GM18858 (cell line): ENCODE measurements at regions not wholly inside any gene's neighbourhood (a gene's known extent, or its start where the extent isn't known, plus 50 kb on each side); places are given as distances from the start of the nearest gene placed in this dataset.
"Not testable (repeated sequence)": the region's sequence is repeated elsewhere in the genome, so short reads cannot be mapped to it uniquely, and the experiment has no call there.

Experiments
- ATAC-seq: cut with Tn5 transposase; IDR thresholded peaks from one replicate; pipeline ENCODE4 v1.9.1; 2021; ENCODE audit not compliant: unreplicated experiment

DNA sequence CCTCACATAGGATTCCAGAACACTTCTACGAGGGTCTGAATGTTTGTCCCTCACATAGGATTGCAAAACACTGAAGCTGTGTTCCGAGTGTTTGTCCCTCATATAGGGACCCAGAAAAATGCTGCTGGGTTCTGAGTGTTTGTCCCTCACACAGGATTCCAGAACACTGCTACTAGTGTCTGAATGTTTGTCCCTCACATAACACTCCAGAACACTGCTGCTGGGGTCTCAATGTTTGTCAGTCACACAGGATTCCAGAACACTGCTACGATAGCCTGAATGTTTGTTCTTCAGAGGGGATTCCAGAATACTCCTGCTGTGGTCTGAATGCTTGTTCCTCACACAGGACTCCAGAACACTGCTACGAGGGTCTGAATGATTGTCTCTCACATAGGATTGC lies 218.7 kb downstream of the FOXD4L6 start:
- ATAC-seq, result no peak

DNA sequence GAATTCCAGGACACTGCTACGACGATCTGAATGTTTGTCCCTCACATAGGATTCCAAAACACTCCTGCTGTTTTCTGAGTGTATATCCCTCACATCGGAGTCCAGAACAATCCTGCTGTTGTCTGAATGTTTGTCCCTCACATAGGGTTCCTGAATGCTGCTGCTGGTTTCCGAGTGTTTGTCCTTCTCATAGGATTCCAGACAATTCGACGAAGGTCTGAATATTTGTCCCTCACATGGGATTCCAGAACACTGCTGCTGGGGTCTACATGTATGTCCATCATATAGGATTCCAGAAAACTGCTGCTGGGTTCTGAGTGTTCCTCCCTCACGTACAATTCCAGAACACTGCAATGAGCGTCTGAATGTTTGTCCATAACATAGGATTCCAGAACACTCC lies 219.4 kb downstream of the FOXD4L6 start:
- not testable (repeated sequence) for ATAC-seq

DNA sequence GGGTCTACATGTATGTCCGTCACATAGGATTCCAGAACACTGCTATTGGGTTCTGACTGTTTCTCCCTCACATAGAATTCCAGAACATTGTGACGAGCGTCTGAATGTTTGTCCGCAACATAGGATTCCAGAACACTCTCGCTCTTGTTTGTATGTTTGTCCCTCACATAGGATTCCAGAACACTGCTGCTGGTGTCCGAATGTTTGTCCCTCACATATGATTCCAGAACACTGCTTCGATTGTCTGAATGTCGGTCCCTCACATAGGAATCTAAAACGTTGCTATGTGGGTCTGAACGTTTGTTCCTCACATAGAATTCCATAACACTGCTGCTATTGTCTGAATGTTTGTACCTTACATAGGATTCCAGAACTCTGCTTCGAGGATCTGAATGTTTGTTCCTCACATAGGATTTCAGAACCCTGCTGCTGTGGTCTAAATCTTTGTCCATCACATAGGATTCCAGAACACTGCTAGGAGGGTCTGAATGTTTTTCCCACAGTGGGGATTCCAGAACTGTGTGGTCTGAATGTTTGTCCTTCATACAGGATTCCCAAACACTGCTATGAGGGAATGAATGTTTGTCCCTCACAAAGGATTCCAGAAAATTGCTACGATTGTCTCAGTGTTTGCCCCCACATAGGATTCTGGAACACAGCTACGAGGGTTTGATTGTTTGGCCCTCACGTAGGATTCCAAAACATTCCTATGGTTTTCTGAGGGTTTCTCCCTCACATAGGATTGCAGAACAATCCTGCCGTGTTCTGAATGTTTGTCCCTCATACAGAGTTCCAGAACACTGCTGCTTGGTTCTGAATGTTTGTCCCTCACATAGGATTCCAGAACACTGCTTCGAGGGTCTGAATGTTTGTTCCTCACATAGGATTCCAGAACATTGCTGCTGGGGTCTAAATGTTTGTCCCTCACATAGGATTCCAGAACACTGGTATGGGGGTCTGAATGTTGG lies 220.5 kb downstream of the FOXD4L6 start:
- no peak for ATAC-seq

DNA sequence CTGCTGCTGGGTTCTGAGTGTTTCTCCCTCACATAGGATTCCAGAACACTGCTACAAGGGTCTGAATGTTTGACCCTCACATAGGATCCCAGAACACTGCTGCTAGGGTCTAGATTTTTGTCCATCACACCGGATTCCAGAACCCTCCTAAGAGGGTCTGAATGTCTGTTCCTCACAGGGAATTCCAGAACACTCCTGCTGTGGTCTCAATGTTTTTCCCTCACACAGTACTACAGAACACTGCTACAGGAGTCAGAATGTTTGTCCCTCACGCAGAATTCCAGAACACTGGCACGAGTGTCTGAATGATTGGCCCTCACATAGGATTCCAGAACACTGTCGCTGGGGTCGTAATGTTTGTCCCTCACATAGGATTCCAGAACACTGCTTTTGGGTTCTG lies 221.6 kb downstream of the FOXD4L6 start:
- ATAC-seq, result not testable (repeated sequence)

DNA sequence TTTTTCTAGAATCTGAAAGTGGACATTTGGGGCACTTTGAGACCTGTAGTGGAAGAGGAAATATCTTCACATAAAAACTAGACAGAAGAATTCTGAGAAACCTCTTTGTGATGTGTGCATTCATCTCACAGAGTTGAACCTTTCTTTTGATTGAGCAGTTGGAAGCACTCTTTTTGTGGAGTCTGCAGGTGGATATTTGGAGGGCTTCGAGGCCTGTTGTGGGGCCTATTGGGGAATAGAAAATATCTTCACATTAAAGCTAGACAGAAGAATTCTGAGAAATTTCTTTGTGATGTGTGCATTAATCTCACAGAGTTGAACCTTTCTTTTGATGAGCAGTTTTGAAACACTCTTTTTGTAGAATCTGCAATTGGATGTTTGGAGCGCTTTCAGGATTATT lies 236.2 kb downstream of the FOXD4L6 start:
- not testable (repeated sequence) for ATAC-seq

DNA sequence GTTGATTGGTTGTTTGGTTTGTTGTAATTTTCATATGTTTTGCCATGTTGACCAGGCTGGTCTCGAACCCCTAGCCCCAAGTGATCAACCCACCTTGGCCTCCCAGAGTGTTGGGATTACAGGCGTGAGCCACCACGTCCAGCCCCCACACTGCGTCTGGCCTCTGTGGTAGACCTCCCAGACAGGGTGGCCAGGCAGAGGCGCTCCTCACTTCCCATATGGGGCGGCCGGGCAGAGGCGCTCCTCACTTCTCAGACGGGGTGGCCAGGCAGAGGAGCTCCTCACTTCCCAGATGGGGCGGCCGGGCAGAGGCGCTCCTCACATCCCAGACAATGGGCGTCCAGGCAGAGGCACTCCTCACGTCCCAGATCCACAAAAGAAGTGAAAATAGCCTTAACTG lies 242.6 kb downstream of the FOXD4L6 start:
- ATAC-seq, result not testable (repeated sequence)

DNA sequence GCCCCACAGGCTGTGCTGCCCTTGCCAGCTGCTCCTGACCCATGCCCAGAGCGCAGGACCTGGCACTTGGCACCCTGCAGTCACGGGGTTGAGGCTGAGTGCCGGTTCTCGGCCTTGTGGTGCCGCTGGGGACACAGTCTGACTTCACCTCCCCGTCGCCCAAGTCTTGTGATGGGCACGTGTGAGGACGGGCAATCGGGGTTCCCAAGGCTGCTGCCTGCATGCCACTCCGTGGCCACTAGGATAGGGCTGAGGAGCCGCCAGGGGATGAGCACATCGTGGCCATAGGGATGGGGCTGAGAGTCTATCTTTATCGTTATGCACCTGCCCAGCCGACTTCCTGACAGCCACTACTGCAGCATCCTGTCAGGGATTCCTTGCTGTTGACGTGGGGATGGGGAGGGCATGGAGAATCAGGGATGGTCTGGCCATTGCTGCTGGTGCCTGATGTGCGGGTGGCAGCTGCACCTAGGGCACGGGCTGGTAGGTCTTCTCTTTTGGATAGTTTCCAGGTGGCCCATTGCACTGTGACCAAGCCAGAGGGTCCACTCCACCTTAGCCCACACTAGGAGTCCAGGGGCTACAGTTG lies 243.5 kb downstream of the FOXD4L6 start:
- ATAC-seq, result not testable (repeated sequence)

DNA sequence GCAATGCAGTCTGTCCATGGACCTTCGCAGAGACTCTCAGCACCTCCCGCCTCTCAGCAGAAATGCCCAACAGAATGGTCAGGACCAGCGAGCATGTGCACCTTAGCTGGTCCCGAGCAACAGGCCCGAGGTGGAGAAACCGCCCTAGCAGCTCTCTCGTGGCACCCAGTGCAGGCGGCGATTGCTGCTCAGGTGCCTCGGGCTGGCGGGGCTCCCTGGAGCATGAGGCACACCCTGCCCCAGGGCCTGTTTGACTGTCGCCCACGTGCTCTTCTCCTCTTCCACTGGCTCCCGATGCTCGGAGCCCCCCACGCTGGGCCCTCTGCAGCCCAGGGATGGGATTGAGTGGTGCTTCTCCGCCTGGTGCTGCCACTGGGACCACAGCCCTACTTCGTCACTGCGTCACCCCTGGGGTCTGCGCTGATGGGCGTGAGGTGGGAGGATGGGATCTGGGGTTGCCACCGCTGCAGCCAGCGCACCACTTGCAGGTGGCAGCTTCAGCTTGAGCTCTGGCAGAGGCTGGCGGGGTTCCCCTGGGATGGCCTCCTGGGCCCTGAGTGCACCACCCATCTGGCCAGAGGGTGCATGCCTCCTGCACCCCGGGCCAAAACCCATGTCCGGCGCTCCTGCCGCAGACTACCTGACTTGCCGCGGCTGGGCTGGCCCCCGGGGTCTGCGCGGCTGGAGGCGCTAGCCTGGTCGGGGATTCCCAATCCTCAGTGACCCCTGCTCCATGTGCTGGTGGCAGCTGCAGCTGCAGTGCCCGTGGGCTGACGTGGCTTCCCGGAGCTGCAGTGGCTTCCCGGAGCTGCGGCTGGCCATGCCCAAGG lies 244.2 kb downstream of the FOXD4L6 start:
- no peak for ATAC-seq

DNA sequence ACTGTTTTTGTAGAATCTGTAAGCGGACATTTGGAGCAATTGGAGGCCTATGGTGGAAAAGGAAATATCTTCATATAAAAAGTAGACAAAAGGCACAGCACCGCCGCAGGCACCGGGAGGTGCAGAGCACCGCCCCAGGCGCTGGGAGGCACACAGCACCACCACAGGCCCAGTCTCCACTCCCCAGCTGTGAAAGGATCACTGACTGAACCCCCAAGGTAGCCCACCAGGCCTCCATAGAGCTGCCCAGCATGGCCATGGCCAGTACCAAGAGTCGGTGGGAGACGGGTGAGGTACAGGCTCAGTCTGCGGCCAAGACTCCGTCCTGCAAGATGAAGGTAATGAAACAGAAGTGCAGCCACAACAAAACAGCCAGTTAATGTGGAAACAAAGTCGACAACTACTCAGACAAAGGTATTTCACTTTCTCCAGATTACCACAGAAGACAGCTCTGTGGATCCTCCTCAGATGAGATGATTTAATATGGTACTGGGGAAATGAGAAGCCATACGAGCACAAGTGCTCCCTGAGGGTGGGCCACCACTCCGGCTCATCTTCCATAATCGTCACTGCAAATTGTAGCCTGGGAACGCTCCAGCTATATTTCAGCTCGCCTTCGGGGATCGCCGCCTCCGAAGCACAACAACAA lies 244.9 kb downstream of the FOXD4L6 start:
- not testable (repeated sequence) for ATAC-seq

DNA sequence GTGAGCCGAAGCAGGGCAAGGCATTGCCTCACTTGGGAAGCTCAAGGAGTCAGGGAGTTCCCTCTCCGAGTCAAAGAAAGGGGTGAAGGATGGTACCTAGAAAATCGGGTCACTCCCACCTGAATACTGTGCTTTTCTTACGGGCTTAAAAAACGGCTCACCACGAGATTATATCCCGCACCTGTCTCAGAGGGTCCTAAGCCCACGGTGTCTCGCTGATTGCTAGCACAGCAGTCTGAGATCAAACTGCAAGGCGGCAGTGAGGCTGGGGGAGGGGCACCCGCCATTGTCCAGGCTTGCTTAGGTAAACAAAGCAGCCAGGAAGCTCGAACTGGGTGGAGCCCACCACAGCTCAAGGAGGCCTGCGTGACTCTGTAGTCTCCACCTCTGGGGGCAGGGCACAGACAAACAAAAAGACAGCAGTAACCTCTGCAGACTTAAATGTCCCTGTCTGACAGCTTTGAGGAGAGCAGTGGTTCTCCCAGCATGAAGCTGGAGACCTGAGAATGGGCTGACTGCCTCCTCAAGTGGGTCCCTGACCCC lies 254.7 kb downstream of the FOXD4L6 start:
- ATAC-seq, result not testable (repeated sequence)

DNA sequence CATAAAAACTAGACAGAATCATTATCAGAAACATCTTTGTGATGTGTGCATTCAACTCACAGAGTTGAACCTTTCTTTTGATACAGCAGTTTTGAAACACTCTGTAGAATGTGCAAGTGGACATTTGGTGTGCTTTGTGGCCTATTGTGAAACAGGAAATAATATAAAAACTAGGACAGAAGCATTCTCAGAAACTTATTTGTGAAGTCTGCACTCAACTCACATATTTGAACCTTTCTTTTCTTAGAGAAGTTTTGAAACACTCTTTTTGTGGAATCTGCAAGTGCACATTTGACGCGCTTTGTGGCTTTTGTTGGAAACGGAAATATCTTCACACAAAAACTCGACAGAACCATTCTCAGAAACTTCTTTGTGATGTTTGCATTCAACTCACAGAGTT lies 260.0 kb downstream of the FOXD4L6 start:
- ATAC-seq, result not testable (repeated sequence)
